Glutamatergic neuron (in vitro differentiated cells): ENCODE measurements at regions not wholly inside any gene's neighbourhood (a gene's known extent, or its start where the extent isn't known, plus 50 kb on each side); places are given as distances from the start of the nearest gene placed in this dataset.

Source experiments
- DNase-seq: peaks from one replicate; pipeline ENCODE4 v3.0.0; 2022
- H3K27ac Mint-ChIP-seq: one replicate; pipeline ENCODE4 v1.8.0; 2020; ENCODE audit warnings: mild to moderate bottlenecking, mixed read lengths, inconsistent platforms; ENCODE audit not compliant: unreplicated experiment
- H3K27me3 Mint-ChIP-seq: one replicate; pipeline ENCODE4 v1.8.0; 2020; ENCODE audit warnings: mild to moderate bottlenecking, moderate library complexity, mixed read lengths, inconsistent platforms; ENCODE audit not compliant: unreplicated experiment
- H3K36me3 Mint-ChIP-seq: one replicate; pipeline ENCODE4 v1.8.0; 2020; ENCODE audit warnings: mild to moderate bottlenecking, mixed read lengths, inconsistent platforms; ENCODE audit not compliant: unreplicated experiment
- H3K4me1 Mint-ChIP-seq: one replicate; pipeline ENCODE4 v1.8.0; 2020; ENCODE audit warnings: mild to moderate bottlenecking, low read depth, mixed read lengths, inconsistent platforms; ENCODE audit not compliant: unreplicated experiment
- H3K4me3 Mint-ChIP-seq: one replicate; pipeline ENCODE4 v1.8.0; 2020; ENCODE audit warnings: mild to moderate bottlenecking, mixed read lengths, inconsistent platforms; ENCODE audit not compliant: unreplicated experiment
- H3K9me3 Mint-ChIP-seq: one replicate; pipeline ENCODE4 v1.8.0; 2020; ENCODE audit warnings: mild to moderate bottlenecking, moderate library complexity, mixed read lengths, inconsistent platforms; ENCODE audit not compliant: unreplicated experiment
- CTCF ChIP-seq: fragments of 200-600 bp; sonication (generic); IDR thresholded peaks from one replicate; pipeline ENCODE4 v1.5.0; 2021; ENCODE audit not compliant: partially characterized antibody, unreplicated experiment

- no peak for TF ChIP-seq CTCF
- Mint-ChIP-seq H3K4me3 (no peak overlapping the region), H3K4me1 (no peaks in the 10 kb centered on the region)
Observed at GRCh38 chr3:59285560-59285959, 235.7 kb upstream of the CFAP20DC start.

GRCh38 chr3:59284926-59285325, 235.1 kb upstream of the CFAP20DC start:
- Mint-ChIP-seq H3K4me3 (no peak overlapping the region), H3K27me3 (peaks cover 3% of the 10 kb centered on the region), H3K27ac (no peak overlapping the region), H3K9me3 (no peaks in the 10 kb centered on the region), H3K36me3 (no peaks in the 10 kb centered on the region), H3K4me1 (no peaks in the 10 kb centered on the region)
- TF ChIP-seq CTCF: no peak
- DNase-seq: no peak

More at GRCh38 chr3:59285560-59285959, 235.7 kb upstream of the CFAP20DC start:
- Mint-ChIP-seq H3K27ac (no peak overlapping the region), H3K36me3 (no peaks in the 10 kb centered on the region), H3K9me3 (no peaks in the 10 kb centered on the region), H3K27me3 (peaks cover 4% of the 10 kb centered on the region)
- no peak for DNase-seq

GRCh38 chr3:59280113-59280512, 230.3 kb upstream of the CFAP20DC start:
- H3K9me3 Mint-ChIP-seq: no peaks in the 10 kb centered on the region
- H3K36me3 Mint-ChIP-seq: no peaks in the 10 kb centered on the region
- H3K4me3 Mint-ChIP-seq: no peak overlapping the region
- DNase-seq: no peak
- H3K4me1 Mint-ChIP-seq: no peaks in the 10 kb centered on the region
- no peak for TF ChIP-seq CTCF
- H3K27ac Mint-ChIP-seq: no peak overlapping the region
- H3K27me3 Mint-ChIP-seq: peaks cover 3% of the 10 kb centered on the region

- no peak for TF ChIP-seq CTCF
- Mint-ChIP-seq H3K4me1 (no peaks in the 10 kb centered on the region), H3K36me3 (no peaks in the 10 kb centered on the region), H3K27ac (no peak overlapping the region), H3K9me3 (no peaks in the 10 kb centered on the region), H3K27me3 (peaks cover 3% of the 10 kb centered on the region), H3K4me3 (no peak overlapping the region)
- no peak for DNase-seq
Observed at GRCh38 chr3:59277816-59278215, 228.0 kb upstream of the CFAP20DC start.

GRCh38 chr3:59277201-59277600, 227.4 kb upstream of the CFAP20DC start:
- no peak for TF ChIP-seq CTCF
- Mint-ChIP-seq H3K9me3 (no peaks in the 10 kb centered on the region), H3K36me3 (no peaks in the 10 kb centered on the region), H3K27me3 (peaks cover 3% of the 10 kb centered on the region), H3K27ac (no peak overlapping the region), H3K4me3 (no peak overlapping the region), H3K4me1 (no peaks in the 10 kb centered on the region)
- DNase-seq: no peak
